Mesothelial cell of epicardium (in vitro differentiated cells): ENCODE measurements at regions not wholly inside any gene's neighbourhood (a gene's known extent, or its start where the extent isn't known, plus 50 kb on each side); places are given as distances from the start of the nearest gene placed in this dataset.
"Not testable (repeated sequence)": the region's sequence is repeated elsewhere in the genome, so short reads cannot be mapped to it uniquely, and the experiment has no call there.

Experiments used
- DNase-seq, 2 experiments: peaks; one replicate each; pipeline ENCODE4 v3.0.0; 2021; ENCODE audit warnings: low spot score in 2 of 2; ENCODE audit not compliant: unreplicated experiment in 2 of 2
- H3K27ac Mint-ChIP-seq: 2 replicates; pipeline ENCODE4 v1.8.0; 2021; ENCODE audit warnings: mixed read lengths
- H3K27me3 Mint-ChIP-seq: 2 replicates; pipeline ENCODE4 v1.8.0; 2021; ENCODE audit warnings: low read depth, mixed read lengths
- H3K36me3 Mint-ChIP-seq: 2 replicates; pipeline ENCODE4 v1.8.0; 2021; ENCODE audit warnings: mixed read lengths
- H3K4me1 Mint-ChIP-seq: 2 replicates; pipeline ENCODE4 v1.8.0; 2021; ENCODE audit warnings: mixed read lengths
- H3K4me3 Mint-ChIP-seq: 2 replicates; pipeline ENCODE4 v1.8.0; 2021; ENCODE audit warnings: mild to moderate bottlenecking, moderate library complexity, mixed read lengths
- H3K9me3 Mint-ChIP-seq: 2 replicates; pipeline ENCODE4 v1.8.0; 2021; ENCODE audit warnings: mixed read lengths
- CTCF ChIP-seq: fragments of 200-600 bp; sonication (generic); IDR thresholded peaks from one replicate; pipeline ENCODE4 v1.5.0; 2021; ENCODE audit warnings: antibody characterized with exemption; ENCODE audit not compliant: unreplicated experiment

GRCh38 chr6:44740566-44741120 is 353.1 kb downstream of the CDC5L start:
- TF ChIP-seq CTCF, result no peak
- peaks cover 3% of the 10 kb centered on the region for H3K27me3 Mint-ChIP-seq
- H3K4me1 Mint-ChIP-seq, result peaks cover 34% of the 10 kb centered on the region
- H3K36me3 Mint-ChIP-seq, result no peaks in the 10 kb centered on the region
- H3K4me3 Mint-ChIP-seq, result no peak overlapping the region
- H3K27ac Mint-ChIP-seq, result no peak overlapping the region
- DNase-seq, result no peak
- peaks cover 8% of the 10 kb centered on the region for H3K9me3 Mint-ChIP-seq

GRCh38 chr6:44742201-44742600 is 354.7 kb downstream of the CDC5L start:
- DNase-seq, result no peak
- no peak overlapping the region for H3K27ac Mint-ChIP-seq
- TF ChIP-seq CTCF, result no peak

GRCh38 chr6:44742828-44743372 is 355.4 kb downstream of the CDC5L start:
- peaks cover 8% of the 10 kb centered on the region for H3K9me3 Mint-ChIP-seq
- H3K4me1 Mint-ChIP-seq, result peaks cover 20% of the 10 kb centered on the region
- H3K36me3 Mint-ChIP-seq, result no peaks in the 10 kb centered on the region
- no peak overlapping the region for H3K4me3 Mint-ChIP-seq
- no peak for DNase-seq
- no peak overlapping the region for H3K27ac Mint-ChIP-seq
- TF ChIP-seq CTCF, result no peak
- H3K27me3 Mint-ChIP-seq, result peaks cover 3% of the 10 kb centered on the region

More at GRCh38 chr6:44742201-44742600, 354.7 kb downstream of the CDC5L start:
- peaks cover 3% of the 10 kb centered on the region for H3K27me3 Mint-ChIP-seq
- H3K9me3 Mint-ChIP-seq, result peaks cover 8% of the 10 kb centered on the region
- H3K4me3 Mint-ChIP-seq, result no peak overlapping the region
- H3K4me1 Mint-ChIP-seq, result peaks cover 26% of the 10 kb centered on the region
- H3K36me3 Mint-ChIP-seq, result no peaks in the 10 kb centered on the region

GRCh38 chr6:44760116-44760515 is 372.6 kb downstream of the CDC5L start:
- H3K27ac Mint-ChIP-seq, H3K4me1 Mint-ChIP-seq, H3K27me3 Mint-ChIP-seq, DNase-seq, H3K4me3 Mint-ChIP-seq, H3K36me3 Mint-ChIP-seq: not testable (repeated sequence)
- peaks cover 44% of the 10 kb centered on the region for H3K9me3 Mint-ChIP-seq

- Mint-ChIP-seq H3K36me3 (no peaks in the 10 kb centered on the region), H3K4me3 (no peak overlapping the region), H3K9me3 (peaks cover 48% of the 10 kb centered on the region), H3K27me3 (no peaks in the 10 kb centered on the region), H3K27ac (no peak overlapping the region), H3K4me1 (no peaks in the 10 kb centered on the region)
- DNase-seq, result no peak
- TF ChIP-seq CTCF, result no peak
Observed at GRCh38 chr6:44761046-44761445, 373.5 kb downstream of the CDC5L start.

- DNase-seq, result no peak
- no peaks in the 10 kb centered on the region for H3K36me3 Mint-ChIP-seq
- no peaks in the 10 kb centered on the region for H3K4me1 Mint-ChIP-seq
- H3K9me3 Mint-ChIP-seq, result peaks cover 48% of the 10 kb centered on the region
- H3K4me3 Mint-ChIP-seq, result no peak overlapping the region
- no peak overlapping the region for H3K27ac Mint-ChIP-seq
- H3K27me3 Mint-ChIP-seq, result no peaks in the 10 kb centered on the region
- TF ChIP-seq CTCF, result no peak
Observed at GRCh38 chr6:44762496-44762895, 375.0 kb downstream of the CDC5L start.
